ENCODE measurements at regions not wholly inside any gene's neighbourhood (a gene's known extent, or its start where the extent isn't known, plus 50 kb on each side); places are given as distances from the start of the nearest gene placed in this dataset.

DNA sequence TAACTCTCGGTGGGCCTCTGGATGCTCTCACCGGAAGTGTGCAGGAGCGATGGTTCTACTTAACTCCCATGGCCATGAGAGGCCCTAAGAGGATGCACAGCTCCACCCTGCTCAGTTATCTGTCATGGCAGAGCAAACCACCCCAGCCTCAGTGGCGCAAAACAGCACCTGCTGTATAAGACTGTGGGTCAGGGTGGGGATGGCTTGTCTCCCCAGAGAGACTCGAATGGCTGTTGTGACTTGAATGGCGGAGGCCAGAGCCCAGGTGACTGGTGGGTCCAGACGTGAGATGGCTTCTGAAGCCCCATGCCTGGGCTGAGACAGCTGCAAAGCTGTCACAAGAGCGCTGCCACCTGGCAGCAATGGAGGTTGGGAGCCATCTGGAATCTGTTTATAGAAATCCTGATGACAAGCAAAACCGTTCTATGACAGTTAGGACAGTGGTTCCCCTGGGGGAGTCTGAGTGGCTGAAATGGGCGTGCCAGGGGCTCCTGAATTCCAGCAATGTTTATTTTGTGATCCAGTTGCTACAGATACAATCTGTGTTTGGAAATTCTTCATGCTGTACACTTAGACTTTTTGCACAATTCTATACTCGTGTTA lies 490.5 kb downstream of the TCERG1L start:
- no peak for DNase-seq (ENCODE audit: low read depth in 2 of 2)

DNA sequence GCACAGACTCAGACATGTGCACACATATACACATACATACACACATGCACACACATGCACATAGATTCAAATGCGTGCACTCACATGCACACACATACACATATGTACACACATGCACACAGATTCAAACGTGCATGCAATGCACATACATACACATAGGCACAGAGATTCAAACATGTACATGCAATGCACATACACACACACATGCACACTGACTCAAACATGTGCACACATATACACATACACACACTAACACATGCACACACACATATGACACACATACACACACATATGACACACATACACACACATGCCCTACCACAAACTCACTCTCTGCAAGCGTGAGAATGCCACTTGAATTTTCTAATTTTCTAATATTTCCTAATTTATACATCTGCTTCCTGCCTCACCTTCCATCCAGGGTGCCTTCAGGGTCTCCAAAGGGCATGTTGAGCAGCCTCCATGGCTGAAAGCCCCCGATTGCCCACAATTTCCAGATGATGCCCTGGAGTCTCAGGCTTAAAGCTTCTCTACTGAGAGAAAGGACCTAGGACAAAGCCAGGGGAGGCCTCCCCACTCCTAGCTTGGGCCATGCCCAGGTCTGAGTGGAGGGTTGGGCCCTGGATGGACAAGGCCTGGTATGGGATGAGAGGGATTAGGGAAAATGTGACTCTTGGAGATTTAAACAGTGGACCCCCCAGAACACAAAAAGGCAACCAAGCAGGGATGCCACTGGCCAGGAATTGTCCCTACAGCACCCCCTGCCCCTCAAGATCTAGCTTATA lies 487.1 kb downstream of the TCERG1L start:
- no peak for DNase-seq (ENCODE audit: low read depth in 2 of 2)

DNA sequence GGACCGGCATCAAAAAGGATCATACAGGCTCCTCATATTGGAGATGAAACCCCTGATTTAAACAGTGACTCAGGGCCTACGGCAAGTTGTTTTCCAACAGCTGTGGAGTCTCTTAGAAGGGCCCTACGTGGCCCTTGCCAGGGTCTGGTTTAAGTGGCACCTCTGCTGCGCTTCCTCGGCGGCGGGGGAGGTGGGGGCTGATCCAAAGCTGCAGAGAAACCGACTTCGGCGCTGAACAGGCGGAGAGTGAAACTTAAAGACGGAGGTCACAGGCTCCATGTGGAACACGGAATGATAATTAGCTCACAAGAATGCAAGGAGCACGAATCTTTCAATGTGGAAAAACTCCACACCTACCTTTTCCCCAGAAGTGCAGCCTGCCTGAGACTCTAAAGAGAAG lies 477.9 kb downstream of the TCERG1L start:
- DNase-seq (ENCODE audit: low read depth in 2 of 2), result no peak

DNA sequence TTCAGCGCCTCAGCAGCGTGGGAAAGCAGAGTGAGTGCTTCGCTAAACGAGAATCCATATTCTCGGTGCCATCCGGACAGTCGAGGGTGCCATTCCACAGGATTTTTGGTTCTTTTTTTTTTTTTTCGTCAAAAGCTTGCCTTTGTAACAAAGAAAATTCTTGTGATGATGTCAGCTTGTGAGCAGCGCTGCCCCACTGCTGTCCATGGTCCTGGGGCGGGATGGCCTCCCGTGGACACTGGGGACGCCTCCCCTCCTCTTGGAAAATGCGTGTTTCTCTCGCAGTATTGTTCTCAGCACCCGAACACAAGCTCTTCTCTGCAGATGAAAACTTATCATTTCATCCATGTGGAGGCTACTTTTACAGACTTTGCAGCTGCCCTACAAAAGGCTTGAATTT lies 477.4 kb downstream of the TCERG1L start:
- DNase-seq (ENCODE audit: low read depth in 2 of 2), result no peak

GRCh38 chr10:130834573-130834972 lies 476.9 kb downstream of the TCERG1L start:
- no peak for DNase-seq (ENCODE audit: low read depth in 2 of 2)

DNA sequence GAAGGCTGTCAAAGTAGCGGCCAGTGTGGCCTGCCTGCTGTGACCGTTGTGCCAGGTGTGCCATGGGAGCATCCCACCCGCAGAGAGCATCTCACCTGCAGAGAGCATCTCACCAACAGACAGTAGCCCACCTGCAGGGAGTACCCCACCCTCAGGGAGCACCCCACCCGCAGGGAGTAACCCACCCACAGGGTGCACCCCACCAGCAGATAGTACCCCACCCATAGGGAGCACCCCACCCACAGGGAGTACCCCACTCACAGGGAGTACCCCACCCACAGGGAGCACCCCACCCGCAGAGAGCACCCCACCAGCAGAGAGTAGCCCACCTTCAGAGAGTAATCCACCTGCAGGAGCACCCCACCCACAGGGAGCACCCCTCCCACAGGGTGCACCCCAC lies 476.5 kb downstream of the TCERG1L start:
- DNase-seq (ENCODE audit: low read depth in 2 of 2), result no peak

DNA sequence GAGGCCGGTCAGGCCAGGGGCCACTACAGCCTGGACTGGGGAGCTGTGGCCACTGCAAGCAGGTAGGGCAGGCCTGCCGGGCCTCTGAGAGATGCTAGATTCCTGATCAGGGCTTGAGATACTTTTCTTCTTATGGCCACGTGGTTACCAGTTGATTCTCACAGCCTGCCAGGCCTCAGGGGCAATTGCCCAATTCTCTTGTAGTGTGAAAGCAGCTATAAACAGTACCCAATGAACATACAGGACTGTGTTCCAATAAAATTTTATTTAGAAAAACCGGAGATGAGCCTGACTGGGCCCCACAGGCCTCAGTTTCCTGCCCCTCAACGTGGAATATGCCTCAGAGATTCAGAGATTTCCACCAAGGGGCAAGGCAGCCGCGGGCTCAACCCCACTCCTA lies 475.2 kb downstream of the TCERG1L start:
- DNase-seq (ENCODE audit: low read depth in 2 of 2), result no peak

DNA sequence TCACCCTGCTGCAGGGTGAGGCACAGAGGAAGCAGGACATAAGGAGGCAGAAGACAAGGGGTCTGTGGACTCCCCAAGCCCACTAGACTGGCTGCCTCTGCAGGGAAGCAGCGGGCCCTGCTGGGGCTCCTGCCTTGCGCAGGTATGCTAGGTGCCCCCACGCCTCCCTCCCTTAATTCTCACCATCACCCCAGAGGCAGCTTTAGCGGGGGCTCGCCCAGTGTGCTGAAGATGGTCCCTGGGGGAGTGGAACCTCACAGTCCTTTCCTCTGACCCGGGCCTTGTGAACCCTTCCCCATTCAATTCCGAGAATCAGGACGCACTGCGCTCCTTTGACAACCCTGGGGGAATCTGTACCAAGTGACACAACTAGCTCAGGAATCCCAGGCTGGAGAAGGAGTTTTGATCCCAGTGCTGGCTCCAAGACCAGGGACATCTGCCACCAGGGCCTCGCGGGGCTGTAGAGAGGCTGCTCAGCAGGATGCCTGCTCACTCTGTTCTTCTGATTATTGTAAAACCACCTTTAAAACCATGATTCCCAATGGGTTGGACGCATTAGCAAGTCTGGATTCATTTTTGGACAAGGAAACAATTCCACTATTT lies 468.4 kb downstream of the TCERG1L start:
- no peak for DNase-seq (ENCODE audit: low read depth in 2 of 2)

GRCh38 chr10:130844310-130844709 lies 467.2 kb downstream of the TCERG1L start:
- DNase-seq (ENCODE audit: low read depth in 2 of 2), result peak; percentile 9 to 15

GRCh38 chr10:130847170-130847569 lies 464.4 kb downstream of the TCERG1L start:
- DNase-seq (ENCODE audit: low read depth in 2 of 2), result no peak

GRCh38 chr10:130848855-130849254 lies 462.7 kb downstream of the TCERG1L start:
- no peak for DNase-seq (ENCODE audit: low read depth in 2 of 2)

DNA sequence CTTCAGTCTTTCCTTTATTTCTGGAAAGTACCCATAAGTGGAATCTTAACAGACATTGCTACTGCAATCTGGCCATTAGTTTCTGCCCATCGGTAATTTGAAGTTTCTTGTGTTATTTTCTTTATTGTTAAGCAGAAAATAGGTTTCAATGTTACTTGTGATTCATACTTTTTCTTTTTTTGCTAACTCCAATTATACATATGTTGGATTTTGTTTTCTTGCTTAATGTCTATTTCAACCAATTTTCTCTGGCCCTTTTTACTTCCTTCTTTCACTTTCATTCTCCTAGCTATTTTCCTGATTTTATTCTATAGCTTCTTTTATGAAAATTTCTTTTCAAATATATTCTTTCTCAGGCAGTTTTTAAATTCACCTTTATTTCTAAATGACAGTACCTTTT lies 457.4 kb downstream of the TCERG1L start:
- DNase-seq (ENCODE audit: low read depth in 2 of 2), result no peak

DNA sequence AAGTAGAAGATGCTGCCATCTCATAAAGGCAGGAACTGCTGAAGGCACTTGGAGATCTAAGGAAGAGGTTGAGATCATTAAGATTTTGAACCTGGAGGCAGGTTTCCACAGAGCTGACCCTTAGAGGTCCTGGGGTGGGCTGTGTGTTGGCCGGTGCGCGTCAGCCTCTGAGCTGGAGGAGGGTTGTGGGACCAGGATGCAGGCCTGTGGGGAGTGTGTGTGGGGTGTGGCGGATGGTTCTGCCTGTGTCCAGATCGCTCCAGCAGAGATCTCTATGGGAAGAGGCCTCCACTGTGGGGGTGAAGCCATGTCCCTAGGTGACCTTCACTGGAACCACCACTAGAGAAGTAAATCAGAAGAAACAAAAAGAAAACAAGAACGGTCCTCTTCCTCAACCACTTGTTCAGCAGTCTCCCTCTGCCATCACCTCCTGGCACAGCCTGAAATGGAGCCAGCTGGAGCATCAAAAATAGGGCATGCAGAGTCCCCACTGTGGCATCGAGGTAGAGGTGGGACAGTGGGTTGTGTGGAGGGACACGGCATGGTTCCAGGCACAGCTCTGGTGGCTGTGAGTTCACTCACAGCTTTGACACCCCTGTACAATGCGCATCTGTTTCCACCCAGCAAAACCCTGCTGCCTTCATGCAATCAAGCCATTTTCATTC lies 453.8 kb downstream of the TCERG1L start:
- no peak for DNase-seq (ENCODE audit: low read depth in 2 of 2)

GRCh38 chr10:130858626-130859025 lies 452.9 kb downstream of the TCERG1L start:
- no peak for DNase-seq (ENCODE audit: low read depth in 2 of 2)

DNA sequence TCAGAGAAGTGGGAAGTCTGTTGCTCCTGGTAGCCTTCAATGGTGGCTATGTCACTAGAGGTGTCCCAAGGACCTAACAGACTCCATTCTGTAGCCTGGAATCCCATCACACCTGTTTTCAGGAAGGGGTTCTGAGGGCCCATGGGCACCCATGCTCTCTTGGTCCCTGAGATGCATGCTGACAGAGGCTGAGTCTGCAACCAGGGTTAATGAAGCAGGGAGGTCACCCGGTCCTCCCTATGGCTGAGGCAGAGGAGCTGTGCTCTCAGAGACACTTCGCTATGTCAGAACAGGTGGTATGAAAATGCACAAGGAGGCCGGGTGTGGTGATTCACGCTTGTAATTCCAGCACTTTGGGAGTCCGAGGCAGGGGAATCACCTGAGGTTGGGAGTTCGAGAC lies 452.1 kb downstream of the TCERG1L start:
- no peak for DNase-seq (ENCODE audit: low read depth in 2 of 2)

DNA sequence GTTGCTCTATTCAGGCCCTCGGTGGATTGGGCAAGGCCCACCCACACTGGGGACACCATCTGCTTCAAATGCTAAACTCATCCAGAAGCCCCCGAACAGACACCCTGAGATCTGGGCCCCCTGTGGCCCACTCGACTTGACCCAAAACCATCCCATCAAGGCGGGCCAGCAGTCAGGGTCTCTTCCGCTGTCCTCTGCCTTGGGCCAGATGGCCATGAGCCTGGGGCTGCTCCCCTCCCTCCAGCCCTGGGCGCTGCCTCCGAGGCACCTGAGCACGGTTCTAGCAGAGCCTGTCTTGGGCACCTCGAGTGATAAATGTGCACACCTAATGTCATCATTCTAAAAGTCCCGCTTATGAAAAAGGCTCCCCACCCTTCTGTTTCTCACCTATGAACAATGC lies 449.4 kb downstream of the TCERG1L start:
- DNase-seq (ENCODE audit: low read depth in 2 of 2), result no peak

GRCh38 chr10:130862626-130863025 lies 448.9 kb downstream of the TCERG1L start:
- no peak for DNase-seq (ENCODE audit: low read depth in 2 of 2)

GRCh38 chr10:130863044-130863443 lies 448.5 kb downstream of the TCERG1L start:
- no peak for DNase-seq (ENCODE audit: low read depth in 2 of 2)

GRCh38 chr10:130864961-130865818 lies 446.3 kb downstream of the TCERG1L start:
- DNase-seq (ENCODE audit: low read depth in 2 of 2), result no peak

GRCh38 chr10:130866857-130867256 lies 444.7 kb downstream of the TCERG1L start:
- no peak for DNase-seq (ENCODE audit: low read depth in 2 of 2)

GRCh38 chr10:130867446-130868194 lies 443.9 kb downstream of the TCERG1L start:
- no peak for DNase-seq (ENCODE audit: low read depth in 2 of 2)

All from fibroblast of skin of left quadriceps (primary cell).